ENCODE measurements at regions not wholly inside any gene's neighbourhood (a gene's known extent, or its start where the extent isn't known, plus 50 kb on each side); places are given as distances from the start of the nearest gene placed in this dataset.

DNA sequence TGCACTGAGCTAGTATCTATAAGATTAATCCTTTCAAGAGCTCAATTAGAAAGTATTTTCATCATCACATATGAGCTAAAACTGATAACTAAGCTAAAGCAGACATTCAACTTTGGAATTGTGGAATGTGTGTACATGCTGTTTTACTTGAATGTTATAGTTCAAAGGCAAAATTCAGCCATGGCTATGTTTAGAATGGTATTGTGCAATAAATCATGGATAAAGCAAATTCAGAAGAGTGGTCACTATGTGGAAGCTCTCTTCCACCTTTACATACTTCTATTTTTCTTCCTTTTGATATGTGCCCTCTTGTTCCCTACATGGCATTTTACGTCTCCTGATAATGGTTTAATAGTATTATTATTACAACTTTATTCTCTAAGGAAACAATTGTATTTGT, 1366.3 kb upstream of the LRRTM1 start:
- TF ChIP-seq, protein P1, sequence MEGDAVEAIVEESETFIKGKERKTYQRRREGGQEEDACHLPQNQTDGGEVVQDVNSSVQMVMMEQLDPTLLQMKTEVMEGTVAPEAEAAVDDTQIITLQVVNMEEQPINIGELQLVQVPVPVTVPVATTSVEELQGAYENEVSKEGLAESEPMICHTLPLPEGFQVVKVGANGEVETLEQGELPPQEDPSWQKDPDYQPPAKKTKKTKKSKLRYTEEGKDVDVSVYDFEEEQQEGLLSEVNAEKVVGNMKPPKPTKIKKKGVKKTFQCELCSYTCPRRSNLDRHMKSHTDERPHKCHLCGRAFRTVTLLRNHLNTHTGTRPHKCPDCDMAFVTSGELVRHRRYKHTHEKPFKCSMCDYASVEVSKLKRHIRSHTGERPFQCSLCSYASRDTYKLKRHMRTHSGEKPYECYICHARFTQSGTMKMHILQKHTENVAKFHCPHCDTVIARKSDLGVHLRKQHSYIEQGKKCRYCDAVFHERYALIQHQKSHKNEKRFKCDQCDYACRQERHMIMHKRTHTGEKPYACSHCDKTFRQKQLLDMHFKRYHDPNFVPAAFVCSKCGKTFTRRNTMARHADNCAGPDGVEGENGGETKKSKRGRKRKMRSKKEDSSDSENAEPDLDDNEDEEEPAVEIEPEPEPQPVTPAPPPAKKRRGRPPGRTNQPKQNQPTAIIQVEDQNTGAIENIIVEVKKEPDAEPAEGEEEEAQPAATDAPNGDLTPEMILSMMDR (IDR thresholded peaks at IDR 0.05; ENCODE audit: insufficient read depth, low read length): no peak
- no peak for DNase-seq (ENCODE audit: low read depth)

DNA sequence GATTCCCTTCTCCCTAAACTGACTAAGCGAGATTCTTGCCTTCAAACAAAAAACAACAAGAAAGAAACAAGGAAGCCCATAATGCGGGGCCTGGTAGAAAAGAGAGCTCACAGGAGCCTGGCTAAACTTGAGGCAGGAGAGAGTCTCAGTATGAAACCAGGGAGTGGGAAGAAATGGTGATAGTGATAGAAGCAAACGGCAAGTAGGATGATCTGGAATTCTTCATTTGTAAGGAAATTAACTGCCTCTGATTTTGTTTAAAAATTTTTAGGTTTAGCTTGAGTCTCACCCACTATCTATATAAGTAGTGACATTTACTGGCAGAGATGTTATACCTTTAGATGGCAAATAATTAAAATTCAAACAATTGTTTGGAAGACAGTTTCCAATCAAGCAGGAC, 1356.5 kb upstream of the LRRTM1 start:
- TF ChIP-seq, protein P1 (IDR thresholded peaks at IDR 0.05; ENCODE audit: insufficient read depth, low read length): no peak
- DNase-seq (ENCODE audit: low read depth): no peak
- no peak overlapping the region for H3K4me3 ChIP-seq (ENCODE audit: low read depth, low read length)

More for the DNA sequence above, 1366.3 kb upstream of the LRRTM1 start:
- H3K4me3 ChIP-seq (ENCODE audit: low read depth, low read length): no peak overlapping the region

DNA sequence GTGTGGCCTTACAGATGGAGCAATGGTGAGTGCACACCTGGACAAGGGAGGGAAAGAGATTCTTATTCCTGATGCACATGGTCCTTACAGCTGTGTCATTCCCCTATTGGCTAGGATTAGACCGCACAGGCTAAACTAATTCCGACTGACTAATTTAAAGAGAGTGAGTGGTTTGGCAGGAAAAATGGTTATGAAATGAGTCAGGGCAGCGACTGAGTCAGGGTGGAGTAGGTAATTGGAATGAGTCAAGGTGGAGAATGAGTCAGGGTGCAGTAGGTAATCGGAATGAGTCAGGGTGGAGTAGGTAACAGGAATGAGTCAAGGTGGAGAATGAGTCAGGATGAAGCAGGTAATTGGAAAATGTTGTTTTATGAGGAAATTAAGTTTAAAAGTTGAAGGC, 1353.7 kb upstream of the LRRTM1 start:
- TF ChIP-seq, protein P1 (IDR thresholded peaks at IDR 0.05; ENCODE audit: insufficient read depth, low read length): no peak
- no peak for DNase-seq (ENCODE audit: low read depth)
- no peak overlapping the region for H3K4me3 ChIP-seq (ENCODE audit: low read depth, low read length)

DNA sequence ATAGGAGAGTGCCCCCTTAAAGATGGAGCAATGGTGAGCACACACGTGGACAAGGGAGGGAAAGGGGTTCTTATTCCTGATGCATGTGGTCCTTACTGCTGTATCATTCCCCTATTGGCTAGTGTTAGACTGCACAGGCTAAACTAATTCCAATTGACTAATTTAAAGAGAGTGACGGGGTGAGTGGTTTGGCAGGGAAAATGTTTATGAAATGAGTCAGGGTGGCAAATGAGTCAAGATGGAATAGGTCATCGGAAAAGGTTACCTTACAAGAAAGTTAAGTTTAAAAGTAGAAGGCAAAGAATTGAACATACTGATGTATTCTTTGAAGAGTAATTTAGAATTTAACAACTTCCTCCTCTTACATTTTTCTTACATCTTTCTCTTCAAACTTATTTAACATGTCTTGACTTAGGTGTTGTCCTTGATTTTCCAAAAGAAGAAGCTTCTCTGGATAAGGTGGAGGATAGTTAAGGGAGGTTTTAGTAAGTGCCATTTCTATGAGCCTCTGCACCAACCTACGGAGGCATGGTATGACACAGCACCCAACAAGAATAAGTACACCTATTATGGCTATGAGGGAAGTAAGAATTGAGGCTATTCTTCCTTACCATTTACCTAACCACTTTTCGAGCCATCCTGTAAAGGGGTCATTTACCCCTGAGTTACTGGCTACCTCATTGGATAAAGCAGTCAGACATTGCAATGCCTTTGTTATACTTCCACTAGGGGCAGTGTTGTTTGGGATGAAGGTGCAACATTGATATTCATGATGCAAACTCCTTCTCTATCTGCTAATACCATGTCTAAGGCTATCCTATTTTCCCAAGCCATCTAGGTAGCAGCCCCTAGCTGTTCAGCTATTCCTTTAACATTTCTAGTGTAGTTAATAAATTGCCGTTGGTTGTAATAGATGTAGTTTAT, 1345.8 kb upstream of the LRRTM1 start:
- H3K4me3 ChIP-seq (ENCODE audit: low read depth, low read length): no peak overlapping the region
- TF ChIP-seq, protein P1 (IDR thresholded peaks at IDR 0.05; ENCODE audit: insufficient read depth, low read length): no peak
- DNase-seq (ENCODE audit: low read depth): no peak

DNA sequence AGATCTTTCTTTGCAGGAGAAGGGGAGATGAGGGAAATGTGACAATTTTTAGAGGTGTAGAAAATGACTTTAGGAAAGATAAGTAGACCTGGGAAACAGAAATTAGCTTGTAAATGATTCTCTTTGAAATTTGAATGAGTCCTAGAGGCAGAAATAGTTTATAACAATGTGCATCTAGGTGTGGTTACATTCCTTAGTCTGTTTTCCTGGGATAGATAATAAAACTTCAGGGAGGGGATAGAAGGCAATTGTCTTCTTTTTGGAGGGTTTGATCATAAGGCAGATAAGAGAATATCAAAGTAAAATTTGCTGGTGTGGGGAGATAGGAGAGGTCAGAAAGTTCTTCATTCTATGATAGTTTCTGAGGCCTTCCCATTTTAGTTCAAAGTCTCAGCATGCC, 1344.3 kb upstream of the LRRTM1 start:
- no peak for DNase-seq (ENCODE audit: low read depth)
- TF ChIP-seq, protein P1 (IDR thresholded peaks at IDR 0.05; ENCODE audit: insufficient read depth, low read length): no peak
- no peak overlapping the region for H3K4me3 ChIP-seq (ENCODE audit: low read depth, low read length)

DNA sequence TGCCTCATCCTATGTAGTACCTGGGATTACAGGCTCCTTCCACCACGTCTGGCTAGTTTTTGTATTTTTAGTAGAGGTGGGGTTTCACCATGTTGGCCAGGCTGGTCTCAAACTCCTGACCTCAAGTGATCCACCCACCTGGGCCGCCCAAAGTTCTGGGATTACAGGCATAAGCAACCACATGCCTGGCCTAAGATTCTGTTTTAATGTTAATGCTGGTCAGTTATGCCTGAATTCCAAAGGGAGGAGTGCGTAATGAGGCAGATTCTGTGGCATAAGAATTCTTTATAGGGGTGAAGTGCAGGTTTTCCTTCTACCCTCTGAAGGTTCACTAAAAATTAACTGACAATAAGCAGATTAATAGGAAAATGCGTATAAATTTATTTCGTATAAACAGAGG, 1343.8 kb upstream of the LRRTM1 start:
- H3K4me3 ChIP-seq (ENCODE audit: low read depth, low read length): no peak overlapping the region
- no peak for DNase-seq (ENCODE audit: low read depth)
- TF ChIP-seq, protein P1 (IDR thresholded peaks at IDR 0.05; ENCODE audit: insufficient read depth, low read length): no peak

All from fibroblast of the aortic adventitia (primary cell).